HG02938 (cell line): ENCODE measurements at regions not wholly inside any gene's neighbourhood (a gene's known extent, or its start where the extent isn't known, plus 50 kb on each side); places are given as distances from the start of the nearest gene placed in this dataset.

Experiments used
- ATAC-seq: cut with Tn5 transposase; IDR thresholded peaks from one replicate; pipeline ENCODE4 v1.9.1; 2021; ENCODE audit warnings: mild to moderate bottlenecking, moderate library complexity; ENCODE audit not compliant: unreplicated experiment

GRCh38 chr5:136811551-136811950 lies 446.2 kb upstream of the TRPC7 start:
- ATAC-seq, result no peak

- no peak for ATAC-seq
Measured at GRCh38 chr5:136811086-136811485, 445.7 kb upstream of the TRPC7 start.

- ATAC-seq, result no peak
Measured at GRCh38 chr5:136810261-136810801, 445.0 kb upstream of the TRPC7 start.

- ATAC-seq, result no peak
Measured at GRCh38 chr5:136809382-136809781, 444.0 kb upstream of the TRPC7 start.

GRCh38 chr5:136808756-136809155 lies 443.4 kb upstream of the TRPC7 start:
- ATAC-seq, result no peak

- ATAC-seq, result no peak
Measured at GRCh38 chr5:136805466-136805865, 440.1 kb upstream of the TRPC7 start.

GRCh38 chr5:136802383-136802782 lies 437.0 kb upstream of the TRPC7 start:
- ATAC-seq, result no peak

GRCh38 chr5:136799806-136800372 lies 434.5 kb upstream of the TRPC7 start:
- no peak for ATAC-seq

- no peak for ATAC-seq
Measured at GRCh38 chr5:136793300-136793699, 428.0 kb upstream of the TRPC7 start.

- ATAC-seq, result no peak
Measured at GRCh38 chr5:136781464-136781863, 416.1 kb upstream of the TRPC7 start.

- ATAC-seq, result no peak
Measured at GRCh38 chr5:136780518-136780917, 415.2 kb upstream of the TRPC7 start.

GRCh38 chr5:136776022-136776927 lies 410.9 kb upstream of the TRPC7 start:
- no peak for ATAC-seq

GRCh38 chr5:136772491-136772890 lies 407.1 kb upstream of the TRPC7 start:
- ATAC-seq, result no peak

GRCh38 chr5:136769900-136770684 lies 404.7 kb upstream of the TRPC7 start:
- peak; percentile 94 for ATAC-seq

- ATAC-seq, result no peak
Measured at GRCh38 chr5:136769093-136769492, 403.7 kb upstream of the TRPC7 start.

- no peak for ATAC-seq
Measured at GRCh38 chr5:136768457-136768856, 403.1 kb upstream of the TRPC7 start.

GRCh38 chr5:136766456-136766855 lies 401.1 kb upstream of the TRPC7 start:
- no peak for ATAC-seq

- ATAC-seq, result no peak
Measured at GRCh38 chr5:136764601-136765000, 399.3 kb upstream of the TRPC7 start.

GRCh38 chr5:136763548-136763947 lies 398.2 kb upstream of the TRPC7 start:
- no peak for ATAC-seq

GRCh38 chr5:136754216-136754615 lies 388.9 kb upstream of the TRPC7 start:
- ATAC-seq, result no peak

GRCh38 chr5:136750224-136750862 lies 385.0 kb upstream of the TRPC7 start:
- no peak for ATAC-seq
